GM23338 (cell line): ENCODE measurements at regions not wholly inside any gene's neighbourhood (a gene's known extent, or its start where the extent isn't known, plus 50 kb on each side); places are given as distances from the start of the nearest gene placed in this dataset.

Source experiments
- ATAC-seq: fragments of 200-7000 bp; cut with Tn5 transposase; 3 replicates; pipeline ENCODE4 v1.9.1; 2020
- DNase-seq: peaks from one replicate; pipeline ENCODE4 v3.0.0-alpha.2; 2015; ENCODE audit warnings: low spot score
- H2AFZ ChIP-seq: fragments of 200-600 bp; sonication (generic); 2 replicates; pipeline ENCODE4 v1.8.0; 2016; ENCODE audit warnings: antibody characterized with exemption, mild to moderate bottlenecking, moderate library complexity
- H3F3A ChIP-seq: fragments of 200-600 bp; sonication (generic); replicated peaks from 2 replicates; pipeline ENCODE4 v1.8.0; 2017; ENCODE audit warnings: antibody characterized with exemption, mixed run types, low read depth
- H3K27ac ChIP-seq: fragments of 200-600 bp; sonication (generic); 2 replicates; pipeline ENCODE4 v1.6.1; 2016; ENCODE audit warnings: low read depth
- H3K27me3 ChIP-seq: fragments of 200-600 bp; sonication (generic); 2 replicates; pipeline ENCODE4 v1.8.0; 2016; ENCODE audit warnings: mild to moderate bottlenecking, mixed run types, moderate library complexity; ENCODE audit not compliant: insufficient read depth
- H3K36me3 ChIP-seq: fragments of 200-600 bp; sonication (generic); 2 replicates; pipeline ENCODE4 v1.8.0; 2016; ENCODE audit warnings: mild to moderate bottlenecking; ENCODE audit not compliant: insufficient read depth
- H3K4me1 ChIP-seq: fragments of 200-600 bp; sonication (generic); 2 replicates; pipeline ENCODE4 v1.8.0; 2016; ENCODE audit warnings: mild to moderate bottlenecking, moderate library complexity; ENCODE audit not compliant: insufficient read depth
- H3K4me2 ChIP-seq: fragments of 200-600 bp; sonication (generic); 2 replicates; pipeline ENCODE4 v1.7.1; 2017; ENCODE audit warnings: mixed run types
- H3K4me3 ChIP-seq: fragments of 200-600 bp; sonication (generic); 2 replicates; pipeline ENCODE4 v1.6.1; 2016; ENCODE audit warnings: mixed run types
- H3K79me2 ChIP-seq: fragments of 200-600 bp; sonication (generic); replicated peaks from 2 replicates; pipeline ENCODE4 v1.8.0; 2017; ENCODE audit warnings: mild to moderate bottlenecking; ENCODE audit not compliant: insufficient read depth
- H3K9me2 ChIP-seq: fragments of 200-600 bp; sonication (generic); 2 replicates; pipeline ENCODE4 v1.8.0; 2017; ENCODE audit not compliant: insufficient read depth
- H4K20me1 ChIP-seq: fragments of 200-600 bp; sonication (generic); replicated peaks from 2 replicates; pipeline ENCODE4 v1.8.0; 2017; ENCODE audit warnings: mild to moderate bottlenecking; ENCODE audit not compliant: insufficient read depth
- H3K27ac Mint-ChIP-seq: 2 replicates; pipeline ENCODE4 v1.8.0; 2020; ENCODE audit warnings: inconsistent platforms, mild to moderate bottlenecking, moderate library complexity, mixed read lengths
- H3K27me3 Mint-ChIP-seq: 3 replicates; pipeline ENCODE4 v1.8.0; 2022; ENCODE audit warnings: low read depth, mild to moderate bottlenecking, moderate library complexity, mixed read lengths, inconsistent platforms; ENCODE audit not compliant: insufficient read depth, poor library complexity
- H3K36me3 Mint-ChIP-seq: 3 replicates; pipeline ENCODE4 v1.8.0; 2021; ENCODE audit warnings: low read depth, mild to moderate bottlenecking, inconsistent platforms, moderate library complexity, mixed read lengths
- H3K4me1 Mint-ChIP-seq: 3 replicates; pipeline ENCODE4 v1.8.0; 2020; ENCODE audit warnings: mild to moderate bottlenecking, inconsistent platforms, mixed read lengths
- H3K4me3 Mint-ChIP-seq: 3 replicates; pipeline ENCODE4 v1.8.0; 2021; ENCODE audit warnings: moderate library complexity, mild to moderate bottlenecking, inconsistent platforms, mixed read lengths
- H3K9me3 Mint-ChIP-seq: 3 replicates; pipeline ENCODE4 v1.8.0; 2020; ENCODE audit warnings: moderate library complexity, mild to moderate bottlenecking, inconsistent platforms, mixed read lengths
- EZH2 ChIP-seq: fragments of 200-600 bp; sonication (generic); IDR thresholded peaks from one replicate; pipeline ENCODE4 v1.8.0; 2017; ENCODE audit warnings: antibody characterized with exemption, mild to moderate bottlenecking, low read depth; ENCODE audit not compliant: unreplicated experiment
- EZH2phosphoT487 ChIP-seq: fragments of 200-600 bp; sonication (generic); IDR thresholded peaks from one replicate; pipeline ENCODE4 v1.8.1; 2018; ENCODE audit warnings: antibody characterized with exemption; ENCODE audit not compliant: unreplicated experiment
- JUNB ChIP-seq: IDR thresholded peaks from one replicate; pipeline ENCODE4 v1.6.1; 2016; ENCODE audit warnings: antibody characterized with exemption; ENCODE audit not compliant: unreplicated experiment
- POLR2AphosphoS5 ChIP-seq: IDR thresholded peaks from 2 replicates; pipeline ENCODE4 v1.6.1; 2016; ENCODE audit warnings: antibody characterized with exemption, low read depth
- STAT1 ChIP-seq: IDR thresholded peaks from one replicate; pipeline ENCODE4 v1.6.1; 2016; ENCODE audit warnings: antibody characterized with exemption; ENCODE audit not compliant: unreplicated experiment
- ZNF114 ChIP-seq: fragments of 250-450 bp; sonication (Bioruptor Pico); IDR thresholded peaks from 2 replicates; pipeline ENCODE4 v1.5.0; 2020; ENCODE audit warnings: mild to moderate bottlenecking, moderate library complexity
- ZNF331 ChIP-seq: fragments of 250-450 bp; sonication (Bioruptor Pico); IDR thresholded peaks from 2 replicates; pipeline ENCODE4 v1.5.0; 2020; ENCODE audit warnings: low read depth, mild to moderate bottlenecking, moderate library complexity
- TF ChIP-seq, protein P1 (sequence below): fragments of 250-450 bp; sonication (Bioruptor Pico); IDR thresholded peaks from 2 replicates; pipeline ENCODE4 v1.5.0; 2020; ENCODE audit warnings: mild to moderate bottlenecking, moderate library complexity
- TF ChIP-seq, protein P2 (sequence below): IDR thresholded peaks from 2 replicates; pipeline ENCODE4 v1.6.1; 2016; ENCODE audit warnings: antibody characterized with exemption
- TF ChIP-seq, protein P3 (sequence below), 2 experiments: fragments of 200-600 bp in 1 of 2; sonication (generic) in 1 of 2; conservative IDR thresholded peaks; 2 replicates each; pipeline versions ENCODE4 v1.5.1 to v1.6.1; 2016 to 2017; ENCODE audit warnings: antibody characterized with exemption in 2 of 2, low read depth in 2 of 2, mild to moderate bottlenecking in 2 of 2, moderate library complexity in 1 of 2
- TF ChIP-seq, protein P4 (sequence below): IDR thresholded peaks from one replicate; pipeline ENCODE4 v1.6.1; 2018; ENCODE audit warnings: antibody characterized with exemption; ENCODE audit not compliant: unreplicated experiment

DNA sequence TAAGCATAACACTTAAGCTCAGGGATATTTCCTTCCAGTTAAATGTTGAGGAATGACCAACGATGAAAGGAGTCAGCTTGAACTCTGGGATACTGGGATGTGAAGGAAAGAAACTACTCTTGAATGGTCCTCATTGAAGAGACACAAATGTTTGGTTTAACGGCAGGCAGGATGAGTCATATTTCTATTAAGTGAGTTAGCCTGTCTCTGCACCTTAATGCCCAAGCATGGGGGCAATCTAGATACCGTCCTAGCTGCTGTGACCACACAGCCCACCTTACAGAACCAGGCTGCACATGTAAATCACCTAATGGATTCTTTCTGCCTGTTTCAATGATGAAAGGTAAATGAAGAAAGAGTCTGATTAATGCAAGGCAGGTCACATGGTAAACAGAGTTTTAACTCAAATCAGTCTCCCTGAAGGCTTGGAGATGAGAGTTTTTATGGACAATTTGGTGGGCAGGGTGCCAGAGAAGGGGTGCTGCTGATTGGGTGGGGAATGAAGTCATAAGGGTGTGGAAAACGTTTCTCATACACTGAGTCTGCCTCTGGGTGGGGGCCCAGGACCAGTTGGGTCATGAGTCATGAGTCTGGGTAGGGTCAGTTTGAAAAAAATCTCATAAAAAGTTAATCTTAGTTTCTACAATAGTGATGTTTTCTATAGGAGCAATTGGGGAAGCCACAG, 144.6 kb upstream of the MMADHC start (continued):
- TF ChIP-seq, protein P1, sequence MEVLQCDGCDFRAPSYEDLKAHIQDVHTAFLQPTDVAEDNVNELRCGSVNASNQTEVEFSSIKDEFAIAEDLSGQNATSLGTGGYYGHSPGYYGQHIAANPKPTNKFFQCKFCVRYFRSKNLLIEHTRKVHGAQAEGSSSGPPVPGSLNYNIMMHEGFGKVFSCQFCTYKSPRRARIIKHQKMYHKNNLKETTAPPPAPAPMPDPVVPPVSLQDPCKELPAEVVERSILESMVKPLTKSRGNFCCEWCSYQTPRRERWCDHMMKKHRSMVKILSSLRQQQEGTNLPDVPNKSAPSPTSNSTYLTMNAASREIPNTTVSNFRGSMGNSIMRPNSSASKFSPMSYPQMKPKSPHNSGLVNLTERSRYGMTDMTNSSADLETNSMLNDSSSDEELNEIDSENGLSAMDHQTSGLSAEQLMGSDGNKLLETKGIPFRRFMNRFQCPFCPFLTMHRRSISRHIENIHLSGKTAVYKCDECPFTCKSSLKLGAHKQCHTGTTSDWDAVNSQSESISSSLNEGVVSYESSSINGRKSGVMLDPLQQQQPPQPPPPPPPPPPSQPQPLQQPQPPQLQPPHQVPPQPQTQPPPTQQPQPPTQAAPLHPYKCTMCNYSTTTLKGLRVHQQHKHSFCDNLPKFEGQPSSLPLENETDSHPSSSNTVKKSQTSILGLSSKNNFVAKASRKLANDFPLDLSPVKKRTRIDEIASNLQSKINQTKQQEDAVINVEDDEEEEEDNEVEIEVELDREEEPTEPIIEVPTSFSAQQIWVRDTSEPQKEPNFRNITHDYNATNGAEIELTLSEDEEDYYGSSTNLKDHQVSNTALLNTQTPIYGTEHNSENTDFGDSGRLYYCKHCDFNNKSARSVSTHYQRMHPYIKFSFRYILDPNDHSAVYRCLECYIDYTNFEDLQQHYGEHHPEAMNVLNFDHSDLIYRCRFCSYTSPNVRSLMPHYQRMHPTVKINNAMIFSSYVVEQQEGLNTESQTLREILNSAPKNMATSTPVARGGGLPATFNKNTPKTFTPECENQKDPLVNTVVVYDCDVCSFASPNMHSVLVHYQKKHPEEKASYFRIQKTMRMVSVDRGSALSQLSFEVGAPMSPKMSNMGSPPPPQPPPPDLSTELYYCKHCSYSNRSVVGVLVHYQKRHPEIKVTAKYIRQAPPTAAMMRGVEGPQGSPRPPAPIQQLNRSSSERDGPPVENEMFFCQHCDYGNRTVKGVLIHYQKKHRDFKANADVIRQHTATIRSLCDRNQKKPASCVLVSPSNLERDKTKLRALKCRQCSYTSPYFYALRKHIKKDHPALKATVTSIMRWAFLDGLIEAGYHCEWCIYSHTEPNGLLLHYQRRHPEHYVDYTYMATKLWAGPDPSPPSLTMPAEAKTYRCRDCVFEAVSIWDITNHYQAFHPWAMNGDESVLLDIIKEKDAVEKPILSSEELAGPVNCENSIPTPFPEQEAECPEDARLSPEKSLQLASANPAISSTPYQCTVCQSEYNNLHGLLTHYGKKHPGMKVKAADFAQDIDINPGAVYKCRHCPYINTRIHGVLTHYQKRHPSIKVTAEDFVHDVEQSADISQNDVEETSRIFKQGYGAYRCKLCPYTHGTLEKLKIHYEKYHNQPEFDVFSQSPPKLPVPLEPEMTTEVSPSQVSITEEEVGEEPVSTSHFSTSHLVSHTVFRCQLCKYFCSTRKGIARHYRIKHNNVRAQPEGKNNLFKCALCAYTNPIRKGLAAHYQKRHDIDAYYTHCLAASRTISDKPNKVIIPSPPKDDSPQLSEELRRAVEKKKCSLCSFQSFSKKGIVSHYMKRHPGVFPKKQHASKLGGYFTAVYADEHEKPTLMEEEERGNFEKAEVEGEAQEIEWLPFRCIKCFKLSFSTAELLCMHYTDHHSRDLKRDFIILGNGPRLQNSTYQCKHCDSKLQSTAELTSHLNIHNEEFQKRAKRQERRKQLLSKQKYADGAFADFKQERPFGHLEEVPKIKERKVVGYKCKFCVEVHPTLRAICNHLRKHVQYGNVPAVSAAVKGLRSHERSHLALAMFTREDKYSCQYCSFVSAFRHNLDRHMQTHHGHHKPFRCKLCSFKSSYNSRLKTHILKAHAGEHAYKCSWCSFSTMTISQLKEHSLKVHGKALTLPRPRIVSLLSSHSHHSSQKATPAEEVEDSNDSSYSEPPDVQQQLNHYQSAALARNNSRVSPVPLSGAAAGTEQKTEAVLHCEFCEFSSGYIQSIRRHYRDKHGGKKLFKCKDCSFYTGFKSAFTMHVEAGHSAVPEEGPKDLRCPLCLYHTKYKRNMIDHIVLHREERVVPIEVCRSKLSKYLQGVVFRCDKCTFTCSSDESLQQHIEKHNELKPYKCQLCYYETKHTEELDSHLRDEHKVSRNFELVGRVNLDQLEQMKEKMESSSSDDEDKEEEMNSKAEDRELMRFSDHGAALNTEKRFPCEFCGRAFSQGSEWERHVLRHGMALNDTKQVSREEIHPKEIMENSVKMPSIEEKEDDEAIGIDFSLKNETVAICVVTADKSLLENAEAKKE (CRISPR knock-in tag): no peak
- no peak for TF ChIP-seq EZH2phosphoT487
- TF ChIP-seq, protein P2, sequence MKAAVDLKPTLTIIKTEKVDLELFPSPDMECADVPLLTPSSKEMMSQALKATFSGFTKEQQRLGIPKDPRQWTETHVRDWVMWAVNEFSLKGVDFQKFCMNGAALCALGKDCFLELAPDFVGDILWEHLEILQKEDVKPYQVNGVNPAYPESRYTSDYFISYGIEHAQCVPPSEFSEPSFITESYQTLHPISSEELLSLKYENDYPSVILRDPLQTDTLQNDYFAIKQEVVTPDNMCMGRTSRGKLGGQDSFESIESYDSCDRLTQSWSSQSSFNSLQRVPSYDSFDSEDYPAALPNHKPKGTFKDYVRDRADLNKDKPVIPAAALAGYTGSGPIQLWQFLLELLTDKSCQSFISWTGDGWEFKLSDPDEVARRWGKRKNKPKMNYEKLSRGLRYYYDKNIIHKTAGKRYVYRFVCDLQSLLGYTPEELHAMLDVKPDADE: no peak

DNA sequence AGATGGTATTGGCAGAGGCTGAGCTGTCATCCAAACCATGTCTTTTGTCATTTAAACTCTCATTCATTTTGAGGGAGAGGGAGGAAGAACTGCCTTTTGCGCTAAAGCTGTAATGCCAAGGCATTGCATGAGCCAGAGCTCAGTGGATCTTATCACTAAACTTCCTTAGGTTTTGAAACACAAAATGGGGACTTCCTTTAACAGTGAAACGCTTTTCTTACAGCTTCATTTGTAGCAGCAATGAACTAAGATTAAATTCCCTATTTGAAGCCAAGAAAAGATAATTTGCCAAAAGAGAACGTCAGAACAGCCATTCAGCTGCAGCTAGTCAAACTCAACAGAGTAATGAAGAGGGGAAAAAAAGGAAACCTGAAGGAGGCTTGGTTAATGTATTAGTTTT, 143.5 kb upstream of the MMADHC start:
- Histone ChIP-seq H3K9me2 (no peaks in the 10 kb centered on the region), H3K36me3 (0 out of 2 replicates have a peak, but pooled peaks cover 7% of the 10 kb centered on the region), H3K4me3 (no peak overlapping the region), H3K27me3 (no peaks in the 10 kb centered on the region), H3K79me2 (no peaks in the 10 kb centered on the region), H4K20me1 (no peaks in the 10 kb centered on the region), H2AFZ (no peak overlapping the region; the same call in 1 of the 2 replicates), H3F3A (no peaks in the 10 kb centered on the region), H3K4me1 (no peaks in the 10 kb centered on the region), H3K4me2 (no peak overlapping the region), H3K27ac (no peak overlapping the region)
- peaks cover 4% of the 10 kb centered on the region; the same call in 2 of the 3 replicates for H3K9me3 Mint-ChIP-seq
- no peak overlapping the region for H3K27ac Mint-ChIP-seq
- no peak for ATAC-seq
- H3K27me3 Mint-ChIP-seq: no peaks in the 10 kb centered on the region
- peaks cover 17% of the 10 kb centered on the region; the same call in 2 of the 3 replicates for H3K4me1 Mint-ChIP-seq
- no peak for DNase-seq
- H3K36me3 Mint-ChIP-seq: peaks cover 5% of the 10 kb centered on the region; the same call in 2 of the 3 replicates
- H3K4me3 Mint-ChIP-seq: no peak overlapping the region
- TF ChIP-seq, protein P3, sequence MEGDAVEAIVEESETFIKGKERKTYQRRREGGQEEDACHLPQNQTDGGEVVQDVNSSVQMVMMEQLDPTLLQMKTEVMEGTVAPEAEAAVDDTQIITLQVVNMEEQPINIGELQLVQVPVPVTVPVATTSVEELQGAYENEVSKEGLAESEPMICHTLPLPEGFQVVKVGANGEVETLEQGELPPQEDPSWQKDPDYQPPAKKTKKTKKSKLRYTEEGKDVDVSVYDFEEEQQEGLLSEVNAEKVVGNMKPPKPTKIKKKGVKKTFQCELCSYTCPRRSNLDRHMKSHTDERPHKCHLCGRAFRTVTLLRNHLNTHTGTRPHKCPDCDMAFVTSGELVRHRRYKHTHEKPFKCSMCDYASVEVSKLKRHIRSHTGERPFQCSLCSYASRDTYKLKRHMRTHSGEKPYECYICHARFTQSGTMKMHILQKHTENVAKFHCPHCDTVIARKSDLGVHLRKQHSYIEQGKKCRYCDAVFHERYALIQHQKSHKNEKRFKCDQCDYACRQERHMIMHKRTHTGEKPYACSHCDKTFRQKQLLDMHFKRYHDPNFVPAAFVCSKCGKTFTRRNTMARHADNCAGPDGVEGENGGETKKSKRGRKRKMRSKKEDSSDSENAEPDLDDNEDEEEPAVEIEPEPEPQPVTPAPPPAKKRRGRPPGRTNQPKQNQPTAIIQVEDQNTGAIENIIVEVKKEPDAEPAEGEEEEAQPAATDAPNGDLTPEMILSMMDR (conservative IDR thresholded peaks at IDR 0.05; ENCODE audit: low read depth in 2 of 2): no peak
- TF ChIP-seq ZNF114 (CRISPR knock-in tag): no peak
- no peak for TF ChIP-seq EZH2phosphoT487
- TF ChIP-seq ZNF331: no peak
- TF ChIP-seq EZH2: no peak
- TF ChIP-seq POLR2AphosphoS5: no peak
- TF ChIP-seq, protein P4, sequence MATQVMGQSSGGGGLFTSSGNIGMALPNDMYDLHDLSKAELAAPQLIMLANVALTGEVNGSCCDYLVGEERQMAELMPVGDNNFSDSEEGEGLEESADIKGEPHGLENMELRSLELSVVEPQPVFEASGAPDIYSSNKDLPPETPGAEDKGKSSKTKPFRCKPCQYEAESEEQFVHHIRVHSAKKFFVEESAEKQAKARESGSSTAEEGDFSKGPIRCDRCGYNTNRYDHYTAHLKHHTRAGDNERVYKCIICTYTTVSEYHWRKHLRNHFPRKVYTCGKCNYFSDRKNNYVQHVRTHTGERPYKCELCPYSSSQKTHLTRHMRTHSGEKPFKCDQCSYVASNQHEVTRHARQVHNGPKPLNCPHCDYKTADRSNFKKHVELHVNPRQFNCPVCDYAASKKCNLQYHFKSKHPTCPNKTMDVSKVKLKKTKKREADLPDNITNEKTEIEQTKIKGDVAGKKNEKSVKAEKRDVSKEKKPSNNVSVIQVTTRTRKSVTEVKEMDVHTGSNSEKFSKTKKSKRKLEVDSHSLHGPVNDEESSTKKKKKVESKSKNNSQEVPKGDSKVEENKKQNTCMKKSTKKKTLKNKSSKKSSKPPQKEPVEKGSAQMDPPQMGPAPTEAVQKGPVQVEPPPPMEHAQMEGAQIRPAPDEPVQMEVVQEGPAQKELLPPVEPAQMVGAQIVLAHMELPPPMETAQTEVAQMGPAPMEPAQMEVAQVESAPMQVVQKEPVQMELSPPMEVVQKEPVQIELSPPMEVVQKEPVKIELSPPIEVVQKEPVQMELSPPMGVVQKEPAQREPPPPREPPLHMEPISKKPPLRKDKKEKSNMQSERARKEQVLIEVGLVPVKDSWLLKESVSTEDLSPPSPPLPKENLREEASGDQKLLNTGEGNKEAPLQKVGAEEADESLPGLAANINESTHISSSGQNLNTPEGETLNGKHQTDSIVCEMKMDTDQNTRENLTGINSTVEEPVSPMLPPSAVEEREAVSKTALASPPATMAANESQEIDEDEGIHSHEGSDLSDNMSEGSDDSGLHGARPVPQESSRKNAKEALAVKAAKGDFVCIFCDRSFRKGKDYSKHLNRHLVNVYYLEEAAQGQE: no peak
- no peak for TF ChIP-seq JUNB
- no peak for TF ChIP-seq STAT1
